PC-9 (cell line): ENCODE measurements at regions not wholly inside any gene's neighbourhood (a gene's known extent, or its start where the extent isn't known, plus 50 kb on each side); places are given as distances from the start of the nearest gene placed in this dataset.

Source experiments
- EZH2 ChIP-seq: fragments of 200-600 bp; sonication (generic); IDR thresholded peaks from 2 replicates; pipeline ENCODE4 v1.8.0; 2017; ENCODE audit warnings: antibody characterized with exemption, low read depth
- TF ChIP-seq, protein P1 (sequence below): fragments of 200-600 bp; sonication (generic); conservative IDR thresholded peaks from 2 replicates; pipeline ENCODE4 v1.6.1; 2017; ENCODE audit warnings: mixed run types, antibody characterized with exemption, mild to moderate bottlenecking, moderate library complexity

DNA sequence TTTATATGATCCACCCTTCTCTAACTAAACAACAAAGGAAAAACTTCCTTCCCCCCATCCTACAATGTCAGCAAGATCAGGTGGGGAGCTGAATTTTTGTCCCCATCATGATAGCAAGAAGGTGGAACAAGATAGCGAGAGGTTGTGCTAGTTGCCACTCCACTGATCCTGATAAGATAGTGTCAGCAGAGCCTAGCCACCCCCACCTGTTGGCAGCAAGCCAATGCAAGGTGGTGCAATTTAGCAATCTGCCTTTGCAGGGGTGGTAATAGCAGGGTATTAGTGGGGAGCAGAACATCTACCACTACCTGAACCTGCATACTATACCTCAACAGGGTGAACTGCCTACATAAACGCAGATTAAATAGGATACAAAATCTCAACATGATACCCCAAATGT lies 80.2 kb upstream of the MAMLD1 start:
- TF ChIP-seq, protein P1, sequence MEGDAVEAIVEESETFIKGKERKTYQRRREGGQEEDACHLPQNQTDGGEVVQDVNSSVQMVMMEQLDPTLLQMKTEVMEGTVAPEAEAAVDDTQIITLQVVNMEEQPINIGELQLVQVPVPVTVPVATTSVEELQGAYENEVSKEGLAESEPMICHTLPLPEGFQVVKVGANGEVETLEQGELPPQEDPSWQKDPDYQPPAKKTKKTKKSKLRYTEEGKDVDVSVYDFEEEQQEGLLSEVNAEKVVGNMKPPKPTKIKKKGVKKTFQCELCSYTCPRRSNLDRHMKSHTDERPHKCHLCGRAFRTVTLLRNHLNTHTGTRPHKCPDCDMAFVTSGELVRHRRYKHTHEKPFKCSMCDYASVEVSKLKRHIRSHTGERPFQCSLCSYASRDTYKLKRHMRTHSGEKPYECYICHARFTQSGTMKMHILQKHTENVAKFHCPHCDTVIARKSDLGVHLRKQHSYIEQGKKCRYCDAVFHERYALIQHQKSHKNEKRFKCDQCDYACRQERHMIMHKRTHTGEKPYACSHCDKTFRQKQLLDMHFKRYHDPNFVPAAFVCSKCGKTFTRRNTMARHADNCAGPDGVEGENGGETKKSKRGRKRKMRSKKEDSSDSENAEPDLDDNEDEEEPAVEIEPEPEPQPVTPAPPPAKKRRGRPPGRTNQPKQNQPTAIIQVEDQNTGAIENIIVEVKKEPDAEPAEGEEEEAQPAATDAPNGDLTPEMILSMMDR, result no peak
- no peak for TF ChIP-seq EZH2
